Kidney capillary endothelial cell (primary cell): ENCODE measurements at regions not wholly inside any gene's neighbourhood (a gene's known extent, or its start where the extent isn't known, plus 50 kb on each side); places are given as distances from the start of the nearest gene placed in this dataset.

Experiments used
- DNase-seq: peaks from one replicate; pipeline ENCODE4 v3.0.0-alpha.2; 2018; ENCODE audit warnings: low spot score

DNA sequence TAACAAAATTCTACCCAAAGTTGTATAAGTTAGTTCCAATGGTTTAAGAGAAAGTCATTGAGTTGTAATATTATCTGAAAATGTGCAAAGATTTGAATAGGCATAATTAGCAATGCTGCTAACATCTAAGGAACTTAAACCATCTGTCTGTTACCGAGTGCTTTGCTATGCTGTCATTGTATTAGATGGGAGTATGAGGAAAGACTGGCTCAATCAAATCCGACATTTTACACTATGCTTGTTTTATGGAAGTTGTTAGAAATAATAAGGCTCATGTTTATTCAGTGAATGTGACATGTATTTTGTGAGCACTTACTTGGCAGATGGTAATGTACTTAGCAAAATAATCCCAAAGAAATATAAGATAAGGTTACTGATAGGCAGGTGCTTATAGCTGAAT is 1715.1 kb downstream of the PCDH7 start:
- no peak for DNase-seq

GRCh38 chr4:32436816-32437215 is 1716.6 kb downstream of the PCDH7 start:
- no peak for DNase-seq

GRCh38 chr4:32440391-32440790 is 1720.2 kb downstream of the PCDH7 start:
- no peak for DNase-seq

DNA sequence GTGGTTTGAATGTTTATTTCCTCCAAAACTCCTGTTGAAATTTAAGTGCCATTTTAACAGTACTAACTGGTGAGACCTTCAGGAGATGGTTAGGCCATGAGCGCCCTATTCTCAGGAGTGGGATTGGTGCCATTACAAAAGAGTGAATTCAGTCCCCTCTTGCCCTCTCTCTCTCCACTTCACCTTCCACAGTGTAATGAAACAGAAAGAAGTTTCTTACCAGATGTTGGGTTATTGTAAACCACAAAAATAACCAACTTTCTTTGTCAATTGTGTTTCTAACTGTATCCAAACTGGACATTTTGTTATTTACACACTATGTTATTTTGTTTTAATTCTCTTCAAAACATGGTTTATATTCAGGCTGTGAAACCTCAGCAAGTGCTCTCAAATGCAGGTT is 1734.3 kb downstream of the PCDH7 start:
- DNase-seq = no peak

- DNase-seq = no peak
Observed at GRCh38 chr4:32455231-32455630, 1735.1 kb downstream of the PCDH7 start.

- no peak for DNase-seq
Observed at GRCh38 chr4:32460972-32461371, 1740.8 kb downstream of the PCDH7 start.

DNA sequence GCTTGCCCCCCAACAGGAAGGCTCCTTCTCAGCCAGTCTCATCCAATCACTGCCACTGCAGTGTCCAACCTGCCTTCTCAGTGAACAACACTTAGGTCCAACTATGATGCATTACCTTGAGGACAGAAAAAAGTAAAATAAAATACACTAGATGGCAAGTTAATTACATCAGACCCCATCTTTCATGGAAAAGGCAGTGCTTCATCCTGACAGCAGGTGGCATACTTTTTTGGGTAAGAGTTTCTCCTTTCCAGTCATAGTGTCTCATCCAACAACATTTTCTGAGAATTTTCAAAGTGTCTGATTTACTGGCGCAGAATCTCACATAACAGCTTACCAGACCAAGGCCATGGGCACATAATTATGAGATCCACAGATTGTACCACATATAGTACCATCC is 1742.8 kb downstream of the PCDH7 start:
- no peak for DNase-seq

DNA sequence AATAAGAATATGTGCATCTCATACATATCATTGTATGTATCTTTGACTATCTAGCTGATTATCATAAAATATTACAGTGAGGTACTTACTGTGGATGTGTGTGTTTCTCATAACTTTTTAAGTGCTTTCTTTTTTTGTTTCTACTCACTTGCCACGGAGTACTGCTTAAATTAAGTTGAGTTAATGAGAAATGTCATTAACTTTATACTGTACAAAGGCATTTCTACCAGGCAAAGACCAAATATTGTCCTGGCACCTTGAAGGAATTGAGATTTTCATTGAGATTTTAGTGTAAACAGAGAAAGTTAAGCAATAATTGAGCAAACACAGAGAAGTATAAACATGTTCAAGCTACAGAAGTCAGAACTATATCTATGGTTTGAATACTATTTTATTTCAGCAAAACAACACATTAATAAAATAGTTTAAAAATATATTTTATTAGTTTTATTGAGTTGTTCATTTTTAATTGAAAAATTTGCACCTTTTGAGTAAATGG is 1750.0 kb downstream of the PCDH7 start:
- DNase-seq = no peak

DNA sequence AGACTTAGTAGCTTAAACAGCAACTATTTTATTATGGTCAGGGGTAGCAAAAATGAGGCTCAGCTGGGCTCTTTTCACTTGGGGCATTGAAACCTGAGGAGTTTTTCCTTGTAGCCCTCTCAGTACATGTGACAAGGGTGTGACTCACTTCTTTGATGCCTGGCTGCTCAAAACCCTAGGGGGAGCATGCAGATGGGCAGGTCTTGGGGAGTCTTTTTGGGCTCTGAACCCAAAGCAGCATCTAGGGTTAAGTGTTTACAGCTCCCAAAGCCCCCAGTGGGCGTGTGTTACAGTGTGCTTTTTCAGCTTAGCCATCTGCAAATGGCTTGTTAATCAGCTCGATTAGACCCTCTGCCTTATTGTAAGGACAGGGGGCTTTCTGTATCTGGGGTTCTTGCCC is 1752.7 kb downstream of the PCDH7 start:
- DNase-seq = no peak

DNA sequence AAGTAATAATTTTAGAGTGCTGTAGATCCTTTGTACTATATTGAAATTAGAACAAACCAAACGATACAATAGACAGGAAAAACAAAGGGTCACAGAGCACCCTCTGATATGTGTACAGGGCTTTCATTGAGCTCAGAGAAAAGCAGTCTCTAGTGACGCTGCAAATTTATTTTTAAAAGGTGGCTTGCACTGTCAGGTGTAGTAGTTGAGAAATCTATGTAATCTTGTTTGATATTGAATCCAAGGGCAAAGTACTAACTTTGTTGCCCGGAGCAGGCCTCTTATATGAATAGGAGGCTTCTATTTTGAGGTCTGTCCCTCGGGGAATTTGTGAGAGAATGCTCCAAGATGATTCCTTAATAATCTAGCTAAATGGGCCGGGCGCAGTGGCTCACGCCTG is 1755.5 kb downstream of the PCDH7 start:
- no peak for DNase-seq

GRCh38 chr4:32477518-32477917 is 1757.3 kb downstream of the PCDH7 start:
- DNase-seq = no peak

DNA sequence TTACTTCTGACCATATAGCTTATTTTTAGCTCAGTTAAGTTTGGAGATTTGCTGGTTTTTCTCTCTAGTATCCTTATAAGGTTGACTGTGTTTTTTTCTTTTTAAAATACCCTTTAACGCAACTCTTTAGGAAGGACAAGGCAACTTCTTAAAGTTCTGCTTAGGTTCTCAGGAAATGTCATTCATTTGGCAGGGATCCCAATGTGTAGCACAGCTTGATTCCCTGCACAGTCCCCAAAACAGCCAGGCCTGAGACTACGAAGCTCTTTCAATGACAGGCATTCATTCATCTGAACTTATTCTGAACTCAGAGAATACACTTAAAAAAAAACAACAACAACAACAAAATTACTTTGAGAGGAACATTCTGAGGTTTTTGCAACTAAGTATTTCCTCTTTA is 1765.8 kb downstream of the PCDH7 start:
- no peak for DNase-seq

DNA sequence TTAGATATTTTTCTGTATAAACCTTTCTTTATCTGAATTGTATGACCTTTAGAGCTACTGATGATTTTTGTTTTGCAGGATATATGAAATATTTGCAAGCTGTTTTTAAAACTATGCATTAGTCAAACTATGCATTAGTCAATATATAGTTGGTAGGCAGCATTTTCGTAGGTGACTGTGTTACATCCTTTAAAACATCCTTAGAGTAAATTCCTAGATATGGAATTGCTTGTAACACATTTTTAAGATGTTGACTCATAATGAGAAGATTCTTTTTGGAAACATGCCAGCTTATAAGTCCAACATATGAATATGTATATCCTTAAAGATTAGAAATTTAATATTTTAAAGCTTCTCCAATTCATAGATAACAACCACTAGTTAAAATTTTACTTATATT is 1768.5 kb downstream of the PCDH7 start:
- DNase-seq = peak; percentile 34

- no peak for DNase-seq
Observed at GRCh38 chr4:32499171-32499570, 1779.0 kb downstream of the PCDH7 start.

GRCh38 chr4:32503241-32503640 is 1783.1 kb downstream of the PCDH7 start:
- no peak for DNase-seq

DNA sequence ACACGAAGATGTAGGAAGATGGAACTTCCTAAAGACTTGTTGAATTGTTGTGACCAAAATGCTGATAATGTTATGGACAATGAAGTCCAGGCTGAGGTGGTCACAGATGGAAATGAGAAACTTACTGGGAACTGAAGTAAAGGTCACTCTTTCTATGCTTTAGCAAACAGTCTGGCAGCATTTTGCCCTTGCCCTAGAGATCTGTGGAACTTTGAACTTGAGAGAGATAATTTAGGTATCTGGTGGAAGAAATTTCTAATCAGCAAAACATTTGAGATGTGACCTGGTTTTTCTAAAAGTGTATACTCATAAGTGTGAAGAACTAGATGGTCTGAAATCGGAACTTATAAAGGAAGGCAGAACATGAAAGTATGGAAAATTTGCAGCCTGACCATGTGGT is 1785.9 kb downstream of the PCDH7 start:
- DNase-seq = no peak

DNA sequence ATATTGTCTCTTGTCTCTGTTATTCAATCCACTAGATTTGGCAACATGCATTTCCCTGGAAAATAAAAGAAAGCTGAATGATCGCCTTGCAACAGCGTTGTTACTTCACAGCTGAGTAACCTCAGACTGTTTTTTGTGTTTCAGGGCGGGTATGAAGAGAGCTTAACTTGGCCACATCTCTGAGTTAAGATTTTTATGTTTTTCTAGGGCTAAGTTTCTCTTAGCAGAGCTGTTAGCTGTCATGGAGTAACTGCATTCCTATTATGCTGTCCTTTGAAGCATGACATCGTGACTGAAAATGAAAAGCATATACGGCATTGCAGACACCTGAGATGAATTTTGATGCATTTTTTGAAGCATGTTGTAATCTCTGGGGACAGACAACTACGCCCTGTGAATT is 1798.9 kb downstream of the PCDH7 start:
- DNase-seq = no peak

DNA sequence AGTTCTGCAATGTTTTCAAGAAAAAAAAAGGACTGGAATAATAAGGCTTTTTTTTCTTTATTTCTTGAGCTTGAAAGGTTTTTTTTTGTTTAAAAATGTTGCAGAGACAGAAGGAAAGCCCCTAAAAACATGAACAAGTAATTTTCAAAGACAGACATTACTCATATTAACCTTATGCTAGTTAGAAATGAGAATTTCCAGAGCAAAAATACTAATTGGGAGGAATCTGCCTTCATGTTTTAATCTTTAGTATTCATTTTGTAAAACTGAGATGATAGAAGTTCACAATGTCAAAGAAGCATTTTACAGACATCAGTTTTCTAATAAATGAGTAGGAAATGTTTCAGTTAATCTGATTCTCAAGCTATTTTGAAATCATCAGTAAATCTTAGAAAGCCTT is 1805.3 kb downstream of the PCDH7 start:
- no peak for DNase-seq

DNA sequence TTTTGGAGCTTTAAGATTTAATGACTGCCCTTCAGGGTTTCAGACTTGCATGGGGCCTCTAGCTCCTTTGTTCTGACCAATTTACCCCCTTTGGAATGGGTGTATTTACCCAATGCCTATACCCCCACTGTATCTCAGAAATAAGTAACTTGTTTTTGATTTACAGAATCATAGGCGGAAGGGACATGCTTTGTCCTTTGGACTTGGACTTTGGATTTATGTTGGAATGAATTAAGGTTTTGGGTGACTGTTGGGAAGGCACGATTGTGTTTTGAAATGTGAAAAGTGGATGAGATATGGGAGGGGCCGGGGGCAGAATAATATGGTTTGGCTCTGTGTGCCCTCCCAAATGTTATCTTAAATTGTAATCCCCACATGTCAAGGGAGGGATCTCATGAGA is 1824.7 kb downstream of the PCDH7 start:
- DNase-seq = no peak

DNA sequence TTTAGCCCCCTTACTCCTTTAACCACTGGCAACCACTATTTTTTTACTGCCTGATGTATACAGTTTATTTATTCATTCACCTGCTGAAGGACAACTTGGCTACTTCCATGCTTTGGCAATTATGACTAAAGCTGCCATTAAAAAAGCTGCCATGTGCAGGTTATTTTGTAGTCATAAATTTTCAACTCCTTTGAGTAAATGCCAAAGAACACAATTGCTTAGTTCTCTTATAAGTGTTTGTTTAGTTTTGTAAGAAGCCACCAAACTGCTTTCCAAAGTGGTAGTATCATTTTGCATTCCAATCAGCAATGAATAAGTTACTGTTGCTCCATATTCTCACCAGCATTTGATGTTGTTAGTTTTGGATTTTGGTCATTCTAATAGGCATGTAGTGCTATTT is 1831.8 kb downstream of the PCDH7 start:
- no peak for DNase-seq

- DNase-seq = no peak
Observed at GRCh38 chr4:32560306-32560705, 1840.1 kb downstream of the PCDH7 start.

GRCh38 chr4:32562010-32562409 is 1841.8 kb downstream of the PCDH7 start:
- no peak for DNase-seq

DNA sequence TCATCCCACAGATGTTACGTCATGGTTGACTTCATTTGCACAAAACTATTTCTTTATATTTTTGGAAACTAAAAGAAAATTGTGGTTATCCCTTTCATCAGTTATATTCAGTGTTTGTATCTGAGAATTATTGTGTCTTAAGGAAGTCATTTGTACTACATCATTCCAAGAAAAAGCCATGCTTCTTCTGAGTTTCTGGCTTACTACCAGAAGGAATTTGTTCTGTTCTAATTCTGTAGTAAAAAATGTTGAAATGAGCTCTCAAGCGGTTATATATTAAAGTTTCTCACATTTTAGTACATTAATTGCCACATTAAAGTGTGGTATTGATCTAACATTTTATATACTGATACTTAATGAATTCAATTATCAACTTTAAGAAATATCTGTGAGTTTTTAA is 1844.5 kb downstream of the PCDH7 start:
- no peak for DNase-seq

DNA sequence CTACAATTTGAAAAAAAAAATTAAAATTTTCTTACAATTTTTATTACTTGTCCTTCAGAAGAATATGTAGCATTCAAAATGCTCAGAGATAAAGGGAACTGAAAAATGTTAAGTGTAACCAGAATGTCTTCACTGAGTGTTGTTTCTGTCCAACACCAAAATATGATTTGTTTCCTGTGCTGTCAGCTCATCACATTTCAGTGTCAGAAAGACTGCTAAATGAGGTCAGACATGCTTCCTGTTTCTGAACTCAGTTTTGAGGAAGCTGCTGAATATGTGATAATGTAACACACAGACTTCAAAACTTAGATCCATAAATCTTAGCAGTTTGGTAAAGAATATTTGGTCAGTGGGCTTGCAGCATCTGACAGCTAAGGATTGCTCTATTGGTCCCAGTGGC is 1849.7 kb downstream of the PCDH7 start:
- no peak for DNase-seq

DNA sequence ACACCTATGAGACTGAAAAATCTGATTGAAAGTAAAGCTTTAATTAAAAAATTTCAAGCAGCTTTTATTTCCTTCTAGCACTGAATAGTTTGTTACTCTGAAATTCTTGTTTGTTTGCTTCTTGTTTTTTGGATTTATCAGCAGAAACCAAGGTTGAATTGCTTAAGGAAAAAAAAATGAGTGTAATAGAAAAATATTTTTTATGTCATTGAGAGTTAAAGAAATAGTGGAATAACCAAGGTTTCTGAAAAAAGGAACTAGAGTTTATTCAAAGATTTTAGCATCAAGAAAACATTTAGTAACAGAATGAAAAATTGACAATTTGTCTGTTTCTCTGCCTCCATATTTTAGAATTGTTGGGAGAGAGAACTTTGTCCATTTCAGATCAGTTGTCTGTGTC is 1852.2 kb downstream of the PCDH7 start:
- DNase-seq = no peak
